Glomerular visceral epithelial cell (primary cell): ENCODE measurements at regions not wholly inside any gene's neighbourhood (a gene's known extent, or its start where the extent isn't known, plus 50 kb on each side); places are given as distances from the start of the nearest gene placed in this dataset.

Source experiments
- DNase-seq: peaks from one replicate; pipeline ENCODE4 v3.0.0-alpha.2; 2016; ENCODE audit errors: extremely low spot score

GRCh38 chr15:46413799-46414198 lies 779.0 kb downstream of the SQOR start:
- DNase-seq = peak; percentile 2

GRCh38 chr15:46416544-46416943 lies 781.7 kb downstream of the SQOR start:
- DNase-seq = no peak

DNA sequence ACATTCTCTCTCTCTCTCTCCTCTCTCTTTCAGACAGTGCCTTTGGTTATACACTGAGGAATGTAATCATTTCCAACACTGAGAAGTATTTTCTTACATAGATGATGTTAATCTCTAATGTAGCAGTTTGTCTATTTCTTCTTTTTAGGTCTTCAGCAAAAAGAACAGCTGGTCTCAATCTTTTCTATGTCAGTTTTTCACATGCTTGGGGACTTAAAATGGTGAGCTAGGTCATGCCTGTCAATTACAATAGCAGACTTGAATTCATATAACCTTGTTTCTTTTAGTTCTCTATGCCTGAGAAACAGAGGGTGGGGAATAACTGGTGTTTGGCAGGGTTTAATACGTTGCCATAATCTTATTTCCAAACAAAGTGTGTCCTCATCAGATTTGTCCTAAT lies 786.2 kb downstream of the SQOR start:
- DNase-seq = no peak

GRCh38 chr15:46441294-46442062 lies 806.6 kb downstream of the SQOR start:
- DNase-seq = peak; percentile 47

DNA sequence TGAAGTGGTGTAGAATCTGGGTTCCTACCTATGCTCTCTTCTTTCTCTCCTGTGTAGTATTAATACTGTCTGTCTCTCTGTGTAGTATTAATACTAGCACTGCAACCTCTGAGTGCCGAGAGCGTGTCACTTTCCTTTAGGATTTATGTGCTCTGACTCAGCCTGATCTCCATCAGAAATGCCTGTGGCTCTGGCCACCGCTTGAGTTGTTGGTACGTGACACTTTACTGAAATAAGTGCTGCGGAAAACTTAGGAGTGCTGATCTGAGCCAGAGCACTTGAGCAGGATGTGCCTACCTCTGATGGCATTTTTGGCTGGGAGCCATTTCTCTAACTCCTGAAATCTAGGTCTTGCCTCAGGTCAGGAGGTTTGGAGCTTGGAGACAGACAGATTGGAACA lies 807.4 kb downstream of the SQOR start:
- peak; percentile 84 for DNase-seq

DNA sequence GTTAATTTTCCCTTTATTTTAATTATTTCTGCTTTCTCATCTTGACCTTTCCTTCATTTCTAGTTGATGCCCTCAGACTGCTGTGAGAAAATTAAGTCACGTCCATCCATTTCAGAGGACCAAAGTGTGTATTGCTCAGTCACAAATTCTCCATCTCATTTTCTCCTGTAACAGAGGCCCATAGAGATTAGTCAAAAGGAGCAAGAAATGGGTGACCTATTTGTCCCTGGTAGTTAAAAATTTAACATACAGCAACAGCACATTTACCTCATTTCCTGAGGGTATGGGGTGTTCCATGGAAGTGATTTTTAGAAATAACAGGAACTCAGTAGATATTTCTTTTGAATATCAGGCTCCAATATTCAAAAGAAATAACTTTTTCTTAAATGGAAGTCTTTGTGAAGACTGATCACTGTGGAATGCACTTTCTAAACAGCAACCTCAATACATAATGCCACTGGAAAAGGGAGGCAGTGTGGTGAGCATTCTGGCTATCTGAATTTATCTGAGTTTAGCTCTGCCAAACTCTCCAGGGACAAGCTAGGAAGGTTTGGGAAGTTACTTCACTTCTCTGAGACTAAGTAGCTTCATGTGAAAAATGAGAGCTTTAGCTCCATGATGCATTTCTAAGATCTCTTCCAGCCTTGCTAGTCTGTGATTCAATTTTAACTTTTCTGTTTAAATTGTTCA lies 808.2 kb downstream of the SQOR start:
- DNase-seq = peak; percentile 8

DNA sequence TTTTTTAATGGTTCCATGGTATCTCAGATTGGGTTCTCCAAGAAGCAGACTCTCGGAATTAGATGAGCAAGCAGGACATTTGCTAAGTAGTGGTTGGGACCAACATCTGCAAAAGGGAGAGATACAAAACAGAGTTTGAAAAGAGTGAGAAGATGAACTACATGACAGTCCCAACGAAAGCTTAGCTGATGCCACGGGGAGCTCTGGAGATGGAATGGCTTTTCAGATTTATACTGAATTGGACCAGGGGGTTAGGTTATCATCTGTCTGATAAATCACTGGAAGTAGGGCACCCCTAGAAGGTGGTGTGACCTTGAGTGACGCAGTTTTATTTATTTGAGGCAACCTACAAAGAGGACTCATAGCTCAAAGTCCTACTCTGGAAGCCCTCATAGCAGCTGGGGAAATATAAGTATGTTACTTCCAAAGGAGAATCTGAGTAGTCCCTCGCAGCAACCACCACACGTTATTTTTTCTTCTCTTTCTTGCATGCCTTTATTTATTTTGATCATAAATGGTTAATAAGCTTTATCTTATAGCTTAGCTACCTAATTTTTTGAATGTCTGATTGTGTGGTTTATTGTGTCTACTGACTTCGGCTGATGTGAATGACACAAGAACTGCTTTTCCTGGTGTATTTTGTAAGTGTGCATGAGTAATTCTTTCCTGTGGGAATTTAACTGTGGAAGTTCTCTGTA lies 815.4 kb downstream of the SQOR start:
- no peak for DNase-seq

GRCh38 chr15:46450810-46451182 lies 816.0 kb downstream of the SQOR start:
- no peak for DNase-seq

- DNase-seq = no peak
Measured at GRCh38 chr15:46452297-46452820, 817.5 kb downstream of the SQOR start.

DNA sequence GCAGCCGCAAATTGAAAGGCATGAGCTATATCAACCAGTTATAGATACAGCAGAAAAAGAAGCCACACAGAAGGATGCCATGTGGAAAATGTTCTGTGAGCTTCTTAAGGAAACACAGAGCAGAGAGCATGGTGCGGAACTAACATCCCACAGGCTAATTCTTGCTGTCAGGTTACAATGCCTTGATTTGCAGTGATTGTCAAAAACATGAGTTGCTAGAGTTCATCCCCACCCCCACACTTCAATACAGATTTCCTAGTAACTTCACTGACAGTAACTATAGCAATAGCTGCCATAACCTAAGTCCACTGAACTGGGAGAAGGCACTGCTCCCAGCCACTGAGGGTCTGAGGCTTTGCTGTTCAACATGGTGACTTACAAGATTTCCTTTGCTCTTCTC lies 821.6 kb downstream of the SQOR start:
- no peak for DNase-seq

GRCh38 chr15:46460431-46461094 lies 825.7 kb downstream of the SQOR start:
- no peak for DNase-seq

- DNase-seq = no peak
Measured at GRCh38 chr15:46461416-46461815, 826.6 kb downstream of the SQOR start.

- DNase-seq = no peak
Measured at GRCh38 chr15:46467041-46467440, 832.2 kb downstream of the SQOR start.

DNA sequence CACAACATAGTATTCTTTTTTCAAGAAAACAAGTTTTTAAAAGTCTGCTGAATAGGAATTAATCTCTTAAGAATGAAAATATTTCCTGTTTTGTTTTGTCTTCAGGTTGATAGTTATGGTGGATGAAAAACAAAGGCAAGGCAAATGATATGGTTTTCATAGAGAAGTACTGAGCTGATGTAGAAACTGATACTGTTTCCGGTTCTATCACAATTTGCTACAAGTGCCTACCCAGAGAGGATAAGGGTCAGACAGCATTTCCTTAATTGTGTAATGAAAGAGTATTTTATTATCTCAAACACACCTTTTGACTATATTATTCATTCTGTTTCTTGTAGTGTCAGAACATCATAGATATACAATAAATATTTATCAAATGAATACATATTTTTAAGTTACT lies 836.3 kb downstream of the SQOR start:
- DNase-seq = no peak

GRCh38 chr15:46489276-46489675 lies 854.4 kb downstream of the SQOR start:
- DNase-seq = no peak

- DNase-seq = no peak
Measured at GRCh38 chr15:46496491-46497115, 861.8 kb downstream of the SQOR start.

- peak; percentile 2 for DNase-seq
Measured at GRCh38 chr15:46502667-46503066, 867.8 kb downstream of the SQOR start.

DNA sequence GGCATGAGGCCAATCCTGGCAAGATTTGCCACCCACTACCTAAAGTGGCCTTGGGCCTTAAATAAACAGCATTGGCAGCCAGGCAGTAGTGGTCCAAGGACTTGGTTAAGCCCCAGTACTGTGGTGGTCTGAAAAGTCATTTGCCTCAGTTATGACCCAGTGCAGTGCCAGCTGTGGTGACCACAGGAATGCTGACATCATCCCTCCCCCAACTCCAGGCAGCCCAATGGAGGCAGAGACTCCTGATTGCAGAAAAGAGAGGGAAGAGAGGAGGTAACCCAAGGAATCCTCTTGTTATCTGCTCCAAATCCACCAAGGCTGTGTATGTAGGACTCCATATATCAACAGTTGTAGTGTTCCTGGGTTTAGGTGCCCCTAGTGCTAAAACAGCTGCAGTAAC lies 883.6 kb downstream of the SQOR start:
- no peak for DNase-seq

- no peak for DNase-seq
Measured at GRCh38 chr15:46523701-46524100, 888.9 kb downstream of the SQOR start.

- DNase-seq = no peak
Measured at GRCh38 chr15:46525984-46526725, 891.3 kb downstream of the SQOR start.

DNA sequence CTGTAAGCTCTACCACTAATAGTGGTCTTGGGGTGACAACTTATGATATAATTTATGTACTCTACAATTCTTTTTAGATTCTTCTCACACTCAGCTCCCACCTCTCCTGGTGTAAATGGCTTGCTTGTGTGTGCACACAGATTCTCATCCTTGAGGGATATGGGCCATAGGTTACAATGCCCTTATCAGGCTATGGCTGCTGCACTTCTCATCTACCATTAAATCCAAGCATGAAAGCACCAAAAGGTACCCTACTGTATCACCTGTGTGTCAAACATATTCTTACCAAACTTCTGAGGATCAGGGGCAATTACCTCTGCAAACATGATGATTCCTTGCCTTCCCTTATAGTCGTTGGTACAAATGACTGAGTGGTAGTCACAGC lies 891.9 kb downstream of the SQOR start:
- no peak for DNase-seq
